ENCODE measurements at regions not wholly inside any gene's neighbourhood (a gene's known extent, or its start where the extent isn't known, plus 50 kb on each side); places are given as distances from the start of the nearest gene placed in this dataset.

GRCh38 chr9:82722561-82722960, 340.4 kb downstream of the RASEF start:
- WGBS, 2 donors = 89 to 91% methylated on average over 2 of the region's 2 CpGs
- intact Hi-C loops (cut with DNase I; ENCODE audit: low total_unique reads) = no loop called here
- TF ChIP-seq POLR2A (IDR thresholded peaks at IDR 0.05) (no peak), CTCF (IDR thresholded peaks at IDR 0.05) (no peak)
- no peak for DNase-seq (ENCODE audit: low spot score in 2 of 2)
- H3K4me3 ChIP-seq (ENCODE audit: low read depth, poor library complexity, severe bottlenecking) = no peak overlapping the region

- intact Hi-C loops (cut with DNase I; ENCODE audit: low total_unique reads) = no loop called here
- no peak for DNase-seq (ENCODE audit: low spot score in 2 of 2)
- WGBS, 2 donors = 62 to 73% methylated on average over 6 of the region's 6 CpGs
- TF ChIP-seq POLR2A (IDR thresholded peaks at IDR 0.05) (no peak), CTCF (IDR thresholded peaks at IDR 0.05) (no peak)
- H3K4me3 ChIP-seq (ENCODE audit: low read depth, poor library complexity, severe bottlenecking) = no peak overlapping the region
Measured at GRCh38 chr9:82726424-82727276, 336.3 kb downstream of the RASEF start.

- TF ChIP-seq CTCF (IDR thresholded peaks at IDR 0.05) (no peak), POLR2A (IDR thresholded peaks at IDR 0.05) (no peak)
- intact Hi-C loops (cut with DNase I; ENCODE audit: low total_unique reads) = no loop called here
- WGBS, 2 donors = 92 to 93% methylated on average over 6 of the region's 6 CpGs
- no peak overlapping the region for H3K4me3 ChIP-seq (ENCODE audit: low read depth, poor library complexity, severe bottlenecking)
- DNase-seq (ENCODE audit: low spot score in 2 of 2) = no peak
Measured at GRCh38 chr9:82729141-82729540, 333.8 kb downstream of the RASEF start.

- TF ChIP-seq POLR2A (IDR thresholded peaks at IDR 0.05) (no peak), CTCF (IDR thresholded peaks at IDR 0.05) (no peak)
- intact Hi-C loops (cut with DNase I; ENCODE audit: low total_unique reads) = no loop called here
- H3K4me3 ChIP-seq (ENCODE audit: low read depth, poor library complexity, severe bottlenecking) = no peak overlapping the region
- no peak for DNase-seq (ENCODE audit: low spot score in 2 of 2)
- 27 to 46% methylated on average over 1 of the region's 1 CpG for WGBS, 2 donors
Measured at GRCh38 chr9:82729991-82730589, 332.9 kb downstream of the RASEF start.

- WGBS, 2 donors = 46 to 55% methylated on average over 3 of the region's 3 CpGs
- intact Hi-C loops (cut with DNase I; ENCODE audit: low total_unique reads) = no loop called here
- no peak for TF ChIP-seq CTCF (IDR thresholded peaks at IDR 0.05)
- no peak for TF ChIP-seq POLR2A (IDR thresholded peaks at IDR 0.05)
- H3K4me3 ChIP-seq (ENCODE audit: low read depth, poor library complexity, severe bottlenecking) = no peak overlapping the region
- DNase-seq (ENCODE audit: low spot score in 2 of 2) = no peak
Measured at GRCh38 chr9:82732928-82733327, 330.0 kb downstream of the RASEF start.

All from lower leg skin (tissue), 4 donors.